BJ (cell line): ENCODE measurements at regions not wholly inside any gene's neighbourhood (a gene's known extent, or its start where the extent isn't known, plus 50 kb on each side); places are given as distances from the start of the nearest gene placed in this dataset.

Experiments used
- CTCF ChIA-PET: fragments of 350-600 bp; formaldehyde crosslinking; extraction: SDS; loops from one replicate; lab custom pipeline; 2021; ENCODE audit warnings: antibody characterized with exemption, inconsistent platforms; lab: Yijun Ruan, JAX
- POLR2A ChIA-PET: fragments of 300-600 bp; sonication (Branson Sonifier 250); formaldehyde crosslinking; extraction: SDS; loops from one replicate; lab custom pipeline; 2021; ENCODE audit warnings: antibody characterized with exemption; lab: Charles Lee
- DNase-seq: peaks from one replicate; pipeline ENCODE4 v3.0.0-alpha.2; 2011; ENCODE audit warnings: low read depth
- H3K27me3 ChIP-seq: 2 replicates; pipeline ENCODE4 v1.6.0; 2011; ENCODE audit warnings: low read length; ENCODE audit not compliant: control insufficient read depth, insufficient read depth
- H3K36me3 ChIP-seq: 2 replicates; pipeline ENCODE4 v1.5.1; 2011; ENCODE audit warnings: low read length; ENCODE audit not compliant: control insufficient read depth, insufficient read depth
- H3K4me3 ChIP-seq: 2 replicates; pipeline ENCODE4 v1.5.1; 2011; ENCODE audit warnings: low read depth, mild to moderate bottlenecking, control low read depth, low read length
- CTCF ChIP-seq: IDR thresholded peaks from 2 replicates; pipeline ENCODE4 v1.5.1; 2011; ENCODE audit warnings: low read depth, mild to moderate bottlenecking, control low read depth, inconsistent platforms, low read length, moderate library complexity; ENCODE audit not compliant: insufficient read depth

GRCh38 chr6:30804333-30804732 lies 60.0 kb upstream of the IER3 start:
- no peak for DNase-seq
- H3K36me3 ChIP-seq = no peaks in the 10 kb centered on the region
- H3K27me3 ChIP-seq = no peaks in the 10 kb centered on the region
- TF ChIP-seq CTCF = no peak
- no peak overlapping the region for H3K4me3 ChIP-seq
- CTCF ChIA-PET = interaction anchor here (1.1 kb wide), 1 partner anchor 18 kb away, joined by 3 read pairs; no protein-coding TSS in a partner anchor
- POLR2A ChIA-PET = no interaction called here

- H3K4me3 ChIP-seq = no peak overlapping the region
- CTCF ChIA-PET = interaction anchor here (0.9 to 1.8 kb wide), 2 partner anchors 13 to 21 kb away, joined by 3 to 5 read pairs; no protein-coding TSS in a partner anchor
- no peak for DNase-seq
- H3K36me3 ChIP-seq = no peaks in the 10 kb centered on the region
- no peaks in the 10 kb centered on the region for H3K27me3 ChIP-seq
- TF ChIP-seq CTCF = no peak
- POLR2A ChIA-PET = no interaction called here
Observed at GRCh38 chr6:30802731-30803130, 58.4 kb upstream of the IER3 start.

- no peak for DNase-seq
- H3K36me3 ChIP-seq = no peaks in the 10 kb centered on the region
- H3K4me3 ChIP-seq = no peak overlapping the region
- no peaks in the 10 kb centered on the region for H3K27me3 ChIP-seq
- ChIA-PET POLR2A (no interaction called here), CTCF (interaction anchor here (1.8 kb wide), 1 partner anchor 12 kb away, joined by 5 read pairs; no protein-coding TSS in a partner anchor)
- TF ChIP-seq CTCF = no peak
Observed at GRCh38 chr6:30801950-30802349, 57.6 kb upstream of the IER3 start.

- no peak for DNase-seq
- Histone ChIP-seq H3K27me3 (no peaks in the 10 kb centered on the region), H3K4me3 (no peak overlapping the region), H3K36me3 (no peaks in the 10 kb centered on the region)
- POLR2A ChIA-PET = interaction anchor here (0.6 kb wide), 1 partner anchor 11 kb away, joined by 9 read pairs; no protein-coding TSS in a partner anchor
- TF ChIP-seq CTCF = no peak
- CTCF ChIA-PET = interaction anchor here (0.5 to 1.3 kb wide), 5 partner anchors 17 to 79 kb away, joined by 3 to 4 read pairs (median 3); partner anchors contain the start of genes FLOT1 and IER3
Observed at GRCh38 chr6:30800871-30801270, 56.5 kb upstream of the IER3 start.

- Histone ChIP-seq H3K36me3 (no peaks in the 10 kb centered on the region), H3K27me3 (no peaks in the 10 kb centered on the region), H3K4me3 (no peak overlapping the region)
- TF ChIP-seq CTCF = no peak
- no peak for DNase-seq
- ChIA-PET POLR2A (no interaction called here), CTCF (interaction anchor here (0.9 kb wide), 1 partner anchor 10 kb away, joined by 4 read pairs; no protein-coding TSS in a partner anchor)
Observed at GRCh38 chr6:30799210-30799609, 54.9 kb upstream of the IER3 start.
